ENCODE measurements at regions not wholly inside any gene's neighbourhood (a gene's known extent, or its start where the extent isn't known, plus 50 kb on each side); places are given as distances from the start of the nearest gene placed in this dataset.

- TF ChIP-seq ZNF770 (CRISPR knock-in tag; IDR thresholded peaks at IDR 0.05) (no peak), MXI1 (IDR thresholded peaks at IDR 0.05; ENCODE audit: borderline replicate concordance, low read depth, low read length) (no peak), MATR3 (CRISPR knock-in tag; IDR thresholded peaks at IDR 0.05) (no peak), ZFX (CRISPR knock-in tag; IDR thresholded peaks at IDR 0.05; ENCODE audit: low read depth) (0 out of 2 replicates have a peak, but pooled peaks have one; percentile 16), ZNF768 (CRISPR knock-in tag; IDR thresholded peaks at IDR 0.05) (no peak), ZNF20 (CRISPR knock-in tag; IDR thresholded peaks at IDR 0.05) (no peak), FOXO1 (CRISPR knock-in tag; IDR thresholded peaks at IDR 0.05) (no peak), YEATS4 (CRISPR knock-in tag; IDR thresholded peaks at IDR 0.05; ENCODE audit: borderline replicate concordance) (no peak), GZF1 (CRISPR knock-in tag; IDR thresholded peaks at IDR 0.05) (no peak), ZNF605 (CRISPR knock-in tag; IDR thresholded peaks at IDR 0.05) (no peak), TGIF2 (CRISPR knock-in tag; IDR thresholded peaks at IDR 0.05) (no peak), ZNF775 (CRISPR knock-in tag; IDR thresholded peaks at IDR 0.05; ENCODE audit: borderline replicate concordance) (no peak), GABPA (IDR thresholded peaks at IDR 0.05; ENCODE audit: low read depth, low read length) (no peak), GABPA (CRISPR knock-in tag; IDR thresholded peaks at IDR 0.05; ENCODE audit: low read depth) (no peak), ZNF687 (CRISPR knock-in tag; IDR thresholded peaks at IDR 0.05) (no peak), SYNCRIP (IDR thresholded peaks at IDR 0.05; ENCODE audit: insufficient read depth, low read depth, low read length) (no peak), MYNN (CRISPR knock-in tag; IDR thresholded peaks at IDR 0.05; ENCODE audit: low read depth) (no peak), ZNF256 (CRISPR knock-in tag; conservative IDR thresholded peaks at IDR 0.05) (no peak), HNF4A (CRISPR knock-in tag; IDR thresholded peaks at IDR 0.05) (peak; percentile 43; the same call in 1 of the 2 replicates)
- TF ChIP-seq, protein P1, sequence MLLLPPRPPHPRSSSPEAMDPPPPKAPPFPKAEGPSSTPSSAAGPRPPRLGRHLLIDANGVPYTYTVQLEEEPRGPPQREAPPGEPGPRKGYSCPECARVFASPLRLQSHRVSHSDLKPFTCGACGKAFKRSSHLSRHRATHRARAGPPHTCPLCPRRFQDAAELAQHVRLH (CRISPR knock-in tag; IDR thresholded peaks at IDR 0.05; ENCODE audit: borderline replicate concordance, low read depth), result no peak
Measured at GRCh38 chr20:48209102-48209501, 423.8 kb upstream of the SULF2 start (continued).
